Stimulated activated CD8-positive, alpha-beta memory T cell treated with anti-CD3 and anti-CD28 coated beads, Interleukin-15, amount 100 ng/mL, for 48 hours (primary cell): ENCODE measurements at regions not wholly inside any gene's neighbourhood (a gene's known extent, or its start where the extent isn't known, plus 50 kb on each side); places are given as distances from the start of the nearest gene placed in this dataset.

Experiments
- DNase-seq, 2 donors: peaks; one replicate each; pipeline ENCODE4 v3.0.0-alpha.2; 2020; ENCODE audit warnings: low read depth in 2 of 2

GRCh38 chr7:156480671-156481070 is 159.9 kb upstream of the RNF32 start:
- no peak for DNase-seq

GRCh38 chr7:156479596-156479995 is 161.0 kb upstream of the RNF32 start:
- no peak for DNase-seq

GRCh38 chr7:156478486-156478885 is 162.1 kb upstream of the RNF32 start:
- DNase-seq: no peak

- DNase-seq: no peak
Measured at GRCh38 chr7:156475666-156476065, 164.9 kb upstream of the RNF32 start.

GRCh38 chr7:156475179-156475578 is 165.4 kb upstream of the RNF32 start:
- DNase-seq: no peak

GRCh38 chr7:156474241-156474743 is 166.3 kb upstream of the RNF32 start:
- DNase-seq: no peak

GRCh38 chr7:156473476-156474240 is 166.9 kb upstream of the RNF32 start:
- DNase-seq: no peak

GRCh38 chr7:156472267-156472666 is 168.3 kb upstream of the RNF32 start:
- DNase-seq: no peak

GRCh38 chr7:156470399-156471320 is 169.9 kb upstream of the RNF32 start:
- no peak for DNase-seq

- no peak for DNase-seq
Measured at GRCh38 chr7:156466955-156467625, 173.5 kb upstream of the RNF32 start.

- no peak for DNase-seq
Measured at GRCh38 chr7:156466272-156466671, 174.3 kb upstream of the RNF32 start.

GRCh38 chr7:156465186-156465585 is 175.4 kb upstream of the RNF32 start:
- no peak for DNase-seq

GRCh38 chr7:156464339-156464738 is 176.2 kb upstream of the RNF32 start:
- no peak for DNase-seq

GRCh38 chr7:156463280-156463679 is 177.3 kb upstream of the RNF32 start:
- no peak for DNase-seq

GRCh38 chr7:156461881-156462665 is 178.5 kb upstream of the RNF32 start:
- no peak for DNase-seq

GRCh38 chr7:156460858-156461627 is 179.5 kb upstream of the RNF32 start:
- DNase-seq: no peak

- no peak for DNase-seq
Measured at GRCh38 chr7:156459582-156459981, 181.0 kb upstream of the RNF32 start.

- DNase-seq: no peak
Measured at GRCh38 chr7:156459067-156459466, 181.5 kb upstream of the RNF32 start.

- DNase-seq: no peak
Measured at GRCh38 chr7:156458011-156458410, 182.6 kb upstream of the RNF32 start.

- no peak for DNase-seq
Measured at GRCh38 chr7:156456503-156457115, 184.0 kb upstream of the RNF32 start.
